ENCODE measurements at regions not wholly inside any gene's neighbourhood (a gene's known extent, or its start where the extent isn't known, plus 50 kb on each side); places are given as distances from the start of the nearest gene placed in this dataset.

- DNase-seq (ENCODE audit: low read depth in 1 of 2, low spot score in 2 of 2) = no peak
- Histone ChIP-seq H3K4ac (replicated peaks; ENCODE audit: insufficient read length, low read depth, low read length) (no peak overlapping the region), H3K56ac (replicated peaks; ENCODE audit: insufficient read length, low read depth, low read length) (no peak overlapping the region), H3K4me2 (ENCODE audit: insufficient read depth in 1 of 2, low read depth in 2 of 2, low read length in 2 of 2) (no peak overlapping the region), H3K23me2 (ENCODE audit: low read depth, low read length) (no peaks in the 10 kb centered on the region), H4K20me1 (replicated peaks in 1 of 2; ENCODE audit: control insufficient read depth in 1 of 2, insufficient read depth in 2 of 2, low read length in 2 of 2) (no peaks in the 10 kb centered on the region), H3K4me1 (replicated peaks in 1 of 4; ENCODE audit: control insufficient read depth in 3 of 4, insufficient read depth in 4 of 4, low read length in 3 of 4) (no peaks in the 10 kb centered on the region), H2BK120ac (replicated peaks; ENCODE audit: low read depth, low read length) (no peak overlapping the region), H3K18ac (ENCODE audit: extremely low read depth, low read length) (no peak overlapping the region), H2BK20ac (ENCODE audit: low read length) (no peak overlapping the region), H3K9ac (replicated peaks in 1 of 4; ENCODE audit: extremely low read depth in 1 of 4, low read depth in 3 of 4, low read length in 3 of 4) (no peak overlapping the region), H4K5ac (ENCODE audit: insufficient read length, low read depth, low read length) (no peak overlapping the region), H2BK12ac (ENCODE audit: low read depth, low read length) (no peak overlapping the region), H3K4me3 (ENCODE audit: extremely low read depth in 1 of 4, insufficient read depth in 2 of 4, low read depth in 3 of 4, low read length in 4 of 4) (no peak overlapping the region), H4K91ac (replicated peaks; ENCODE audit: insufficient read length, low read length) (no peak overlapping the region), H4K8ac (ENCODE audit: extremely low read depth, insufficient read depth, low read length) (no peak overlapping the region), H3K79me1 (ENCODE audit: low read depth, low read length) (no peaks in the 10 kb centered on the region), H3K14ac (ENCODE audit: insufficient read length) (no peak overlapping the region), H3K36me3 (ENCODE audit: control insufficient read depth in 2 of 4, insufficient read depth in 4 of 4, low read length in 3 of 4) (no peaks in the 10 kb centered on the region), H2AFZ (ENCODE audit: low read length) (no peak overlapping the region), H3K23ac (ENCODE audit: insufficient read length) (no peak overlapping the region), H3K27ac (ENCODE audit: low read depth, low read length) (no peak overlapping the region), H2AK5ac (ENCODE audit: low read depth, low read length) (no peak overlapping the region), H3K9me3 (ENCODE audit: insufficient read depth in 2 of 2, low read depth in 1 of 2, low read length in 1 of 2) (no peaks in the 10 kb centered on the region), H2BK5ac (ENCODE audit: low read depth, low read length) (no peak overlapping the region), H3K79me2 (ENCODE audit: control insufficient read depth in 1 of 2, insufficient read depth in 2 of 2, low read length in 2 of 2) (no peaks in the 10 kb centered on the region), H3K27me3 (replicated peaks in 1 of 4; ENCODE audit: control insufficient read depth in 3 of 4, extremely low read depth in 1 of 4, insufficient read depth in 3 of 4, low read length in 3 of 4) (no peaks in the 10 kb centered on the region), H2BK15ac (ENCODE audit: low read length) (no peak overlapping the region)
- ChIA-PET POLR2A (ENCODE audit: partially characterized antibody) (no interaction called here), CTCF (ENCODE audit: partially characterized antibody) (no interaction called here)
- TF ChIP-seq RAD21 (IDR thresholded peaks at IDR 0.05 in 1 of 2, conservative IDR thresholded peaks at IDR 0.05 in 1 of 2; ENCODE audit: low read depth in 2 of 2, low read length in 2 of 2) = no peak
- TF ChIP-seq POLR2A (IDR thresholded peaks at IDR 0.05; ENCODE audit: control extremely low read depth in 1 of 2, low read depth in 2 of 2, low read length in 2 of 2) = no peak
- no peak for TF ChIP-seq EZH2 (IDR thresholded peaks at IDR 0.05; ENCODE audit: low read depth, low read length, severe bottlenecking)
- no peak for TF ChIP-seq KDM4A (IDR thresholded peaks at IDR 0.05; ENCODE audit: low read depth, low read length, severe bottlenecking)
- FAIRE-seq = no peak
These were observed 210.7 kb upstream of the KCNH8 start for GRCh38 chr3:18937574-18937973.

All from H1 (cell line).